Activated CD8-positive, alpha-beta memory T cell treated with anti-CD3 and anti-CD28 coated beads for 4 hours (primary cell): ENCODE measurements at regions not wholly inside any gene's neighbourhood (a gene's known extent, or its start where the extent isn't known, plus 50 kb on each side); places are given as distances from the start of the nearest gene placed in this dataset.

ENCODE experiments used
- DNase-seq, 2 donors: peaks; one replicate each; pipeline ENCODE4 v3.0.0-alpha.2; 2020; ENCODE audit warnings: low read depth in 2 of 2

- no peak for DNase-seq
Measured at GRCh38 chr2:81714817-81715216, 1410.3 kb upstream of the LRRTM1 start.

- DNase-seq = no peak
Measured at GRCh38 chr2:81706856-81707255, 1402.3 kb upstream of the LRRTM1 start.

- DNase-seq = no peak
Measured at GRCh38 chr2:81703831-81704230, 1399.3 kb upstream of the LRRTM1 start.

GRCh38 chr2:81692566-81692965, 1388.0 kb upstream of the LRRTM1 start:
- no peak for DNase-seq

- no peak for DNase-seq
Measured at GRCh38 chr2:81675641-81676040, 1371.1 kb upstream of the LRRTM1 start.

GRCh38 chr2:81672923-81673322, 1368.4 kb upstream of the LRRTM1 start:
- no peak for DNase-seq

- DNase-seq = no peak
Measured at GRCh38 chr2:81672516-81672915, 1368.0 kb upstream of the LRRTM1 start.

- DNase-seq = no peak
Measured at GRCh38 chr2:81670885-81671284, 1366.3 kb upstream of the LRRTM1 start.

- DNase-seq = no peak
Measured at GRCh38 chr2:81661081-81661480, 1356.5 kb upstream of the LRRTM1 start.

- no peak for DNase-seq
Measured at GRCh38 chr2:81658227-81658626, 1353.7 kb upstream of the LRRTM1 start.

GRCh38 chr2:81650048-81650971, 1345.8 kb upstream of the LRRTM1 start:
- DNase-seq = no peak

GRCh38 chr2:81648806-81649205, 1344.3 kb upstream of the LRRTM1 start:
- DNase-seq = no peak

GRCh38 chr2:81648370-81648769, 1343.8 kb upstream of the LRRTM1 start:
- no peak for DNase-seq

GRCh38 chr2:81647715-81648230, 1343.2 kb upstream of the LRRTM1 start:
- DNase-seq = no peak

- no peak for DNase-seq
Measured at GRCh38 chr2:81645745-81646301, 1341.3 kb upstream of the LRRTM1 start.

GRCh38 chr2:81644189-81644588, 1339.6 kb upstream of the LRRTM1 start:
- no peak for DNase-seq

- no peak for DNase-seq
Measured at GRCh38 chr2:81624825-81625224, 1320.3 kb upstream of the LRRTM1 start.

- DNase-seq = no peak
Measured at GRCh38 chr2:81600088-81600487, 1295.5 kb upstream of the LRRTM1 start.

GRCh38 chr2:81598453-81598852, 1293.9 kb upstream of the LRRTM1 start:
- no peak for DNase-seq

GRCh38 chr2:81589406-81589805, 1284.9 kb upstream of the LRRTM1 start:
- DNase-seq = no peak

- DNase-seq = no peak
Measured at GRCh38 chr2:81583311-81584108, 1279.0 kb upstream of the LRRTM1 start.

- no peak for DNase-seq
Measured at GRCh38 chr2:81576713-81577112, 1272.2 kb upstream of the LRRTM1 start.
